ENCODE measurements at regions not wholly inside any gene's neighbourhood (a gene's known extent, or its start where the extent isn't known, plus 50 kb on each side); places are given as distances from the start of the nearest gene placed in this dataset.

DNA sequence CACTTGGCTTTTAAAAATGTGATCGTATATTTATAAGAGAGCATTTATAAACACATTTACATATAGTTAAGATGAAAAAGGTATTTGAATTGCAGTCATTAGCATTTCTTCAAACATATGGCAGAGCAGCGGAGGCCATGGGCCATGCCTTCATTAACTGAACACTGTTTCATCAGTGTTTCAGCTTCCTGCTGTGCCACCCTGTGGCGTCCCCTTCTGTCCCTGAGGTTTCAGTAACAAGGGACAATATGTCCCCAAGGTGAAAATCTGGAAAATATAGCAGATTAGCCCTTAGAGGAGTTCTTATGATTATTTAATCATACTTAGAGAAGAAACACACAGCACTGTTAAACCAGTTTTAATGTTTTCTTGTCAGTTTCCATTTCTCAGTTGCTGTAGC, 577.8 kb downstream of the ETV1 start:
- no peaks in the 10 kb centered on the region for H3K4me1 ChIP-seq (ENCODE audit: control insufficient read depth, insufficient read depth, low read length)
- no peaks in the 10 kb centered on the region for H3K9me3 ChIP-seq (replicated peaks; ENCODE audit: control insufficient read depth, low read depth, low read length)
- no CpG with 5 or more reads among the region's 3 CpGs for WGBS (ENCODE audit: insufficient coverage)
- no peak overlapping the region for H3K27ac ChIP-seq (ENCODE audit: low read length)
- H3K36me3 ChIP-seq (ENCODE audit: control insufficient read depth, insufficient read depth, low read length), result no peaks in the 10 kb centered on the region
- no peak overlapping the region for H3K4me3 ChIP-seq (ENCODE audit: low read length)
- H3K27me3 ChIP-seq (ENCODE audit: control insufficient read depth, insufficient read depth, low read length), result no peaks in the 10 kb centered on the region
- DNase-seq, result no peak

GRCh38 chr7:13414181-13414580, 575.3 kb downstream of the ETV1 start:
- DNase-seq, result no peak
- Histone ChIP-seq H3K4me1 (ENCODE audit: control insufficient read depth, insufficient read depth, low read length) (no peaks in the 10 kb centered on the region), H3K9me3 (replicated peaks; ENCODE audit: control insufficient read depth, low read depth, low read length) (no peaks in the 10 kb centered on the region), H3K27me3 (ENCODE audit: control insufficient read depth, insufficient read depth, low read length) (no peaks in the 10 kb centered on the region), H3K4me3 (ENCODE audit: low read length) (no peak overlapping the region), H3K27ac (ENCODE audit: low read length) (no peak overlapping the region), H3K36me3 (ENCODE audit: control insufficient read depth, insufficient read depth, low read length) (no peaks in the 10 kb centered on the region)

DNA sequence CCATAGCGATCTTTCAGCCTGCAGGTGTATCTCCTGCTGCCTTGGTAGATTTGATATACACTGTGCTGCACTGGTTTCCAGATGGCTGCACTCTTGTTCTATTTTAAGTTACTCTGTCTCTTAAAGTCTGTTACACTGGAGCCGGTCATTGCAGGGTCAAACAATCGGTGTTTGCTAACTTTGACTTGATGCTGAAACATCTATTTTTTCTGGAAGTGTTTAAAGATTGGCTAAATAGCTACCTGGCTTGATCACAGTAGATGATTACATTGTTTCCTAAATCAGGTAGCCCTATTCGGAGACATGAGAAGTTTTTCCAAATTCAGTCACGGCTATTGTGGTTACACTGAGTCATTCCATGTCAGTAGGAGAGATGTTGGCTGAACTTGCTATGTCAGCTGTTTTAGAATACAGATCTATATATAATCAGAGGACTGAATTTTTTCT, 574.8 kb downstream of the ETV1 start:
- H3K9me3 ChIP-seq (replicated peaks; ENCODE audit: control insufficient read depth, low read depth, low read length), result no peaks in the 10 kb centered on the region
- H3K4me3 ChIP-seq (ENCODE audit: low read length), result no peak overlapping the region
- 41% methylated on average over 3 of the region's 5 CpGs for WGBS (ENCODE audit: insufficient coverage)
- H3K27me3 ChIP-seq (ENCODE audit: control insufficient read depth, insufficient read depth, low read length), result no peaks in the 10 kb centered on the region
- H3K4me1 ChIP-seq (ENCODE audit: control insufficient read depth, insufficient read depth, low read length), result no peaks in the 10 kb centered on the region
- H3K36me3 ChIP-seq (ENCODE audit: control insufficient read depth, insufficient read depth, low read length), result no peaks in the 10 kb centered on the region
- DNase-seq, result peak; percentile 51
- H3K27ac ChIP-seq (ENCODE audit: low read length), result no peak overlapping the region

DNA sequence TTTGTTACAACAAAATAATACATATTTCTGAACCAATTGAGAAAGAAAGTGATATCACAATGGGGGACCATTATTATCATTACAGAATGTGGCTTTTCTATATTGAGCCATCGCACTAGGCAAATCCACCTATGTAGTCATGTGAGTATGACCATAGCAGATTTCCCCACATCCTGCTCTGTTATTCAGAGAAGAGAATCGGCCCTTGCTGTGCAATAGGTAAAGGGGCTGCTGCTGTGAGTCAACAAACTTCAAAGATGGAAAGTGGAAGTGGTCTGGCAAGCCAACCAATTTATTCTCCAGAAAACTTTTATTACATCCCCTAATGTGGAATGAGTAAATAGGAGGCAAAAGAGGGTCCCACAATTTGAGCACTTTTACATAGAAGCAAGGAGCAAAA, 573.4 kb downstream of the ETV1 start:
- no CpG with 5 or more reads among the region's 2 CpGs for WGBS (ENCODE audit: insufficient coverage)
- no peak overlapping the region for H3K27ac ChIP-seq (ENCODE audit: low read length)

GRCh38 chr7:13416544-13416943, 572.9 kb downstream of the ETV1 start:
- 100% methylated on average over 1 of the region's 1 CpG for WGBS (ENCODE audit: insufficient coverage)
- Histone ChIP-seq H3K27ac (ENCODE audit: low read length) (no peak overlapping the region), H3K9me3 (replicated peaks; ENCODE audit: control insufficient read depth, low read depth, low read length) (no peaks in the 10 kb centered on the region), H3K4me3 (ENCODE audit: low read length) (no peak overlapping the region), H3K4me1 (ENCODE audit: control insufficient read depth, insufficient read depth, low read length) (no peaks in the 10 kb centered on the region), H3K27me3 (ENCODE audit: control insufficient read depth, insufficient read depth, low read length) (no peaks in the 10 kb centered on the region), H3K36me3 (ENCODE audit: control insufficient read depth, insufficient read depth, low read length) (no peaks in the 10 kb centered on the region)
- no peak for DNase-seq

More for the DNA sequence above, 573.4 kb downstream of the ETV1 start:
- Histone ChIP-seq H3K36me3 (ENCODE audit: control insufficient read depth, insufficient read depth, low read length) (no peaks in the 10 kb centered on the region), H3K27me3 (ENCODE audit: control insufficient read depth, insufficient read depth, low read length) (no peaks in the 10 kb centered on the region), H3K4me1 (ENCODE audit: control insufficient read depth, insufficient read depth, low read length) (no peaks in the 10 kb centered on the region), H3K4me3 (ENCODE audit: low read length) (no peak overlapping the region), H3K9me3 (replicated peaks; ENCODE audit: control insufficient read depth, low read depth, low read length) (no peaks in the 10 kb centered on the region)
- no peak for DNase-seq

GRCh38 chr7:13420726-13421125, 568.7 kb downstream of the ETV1 start:
- peak; percentile 26 for DNase-seq
- no peaks in the 10 kb centered on the region for H3K27me3 ChIP-seq (ENCODE audit: control insufficient read depth, insufficient read depth, low read length)
- H3K9me3 ChIP-seq (replicated peaks; ENCODE audit: control insufficient read depth, low read depth, low read length), result peaks cover 4% of the 10 kb centered on the region
- H3K4me3 ChIP-seq (ENCODE audit: low read length), result no peak overlapping the region
- H3K27ac ChIP-seq (ENCODE audit: low read length), result no peak overlapping the region
- no CpG with 5 or more reads among the region's 2 CpGs for WGBS (ENCODE audit: insufficient coverage)
- H3K36me3 ChIP-seq (ENCODE audit: control insufficient read depth, insufficient read depth, low read length), result no peaks in the 10 kb centered on the region
- H3K4me1 ChIP-seq (ENCODE audit: control insufficient read depth, insufficient read depth, low read length), result no peaks in the 10 kb centered on the region

GRCh38 chr7:13421776-13422175, 567.7 kb downstream of the ETV1 start:
- H3K27ac ChIP-seq (ENCODE audit: low read length), result no peak overlapping the region
- no peaks in the 10 kb centered on the region for H3K4me1 ChIP-seq (ENCODE audit: control insufficient read depth, insufficient read depth, low read length)
- WGBS (ENCODE audit: insufficient coverage), result 89% methylated on average over 4 of the region's 4 CpGs
- peaks cover 4% of the 10 kb centered on the region for H3K9me3 ChIP-seq (replicated peaks; ENCODE audit: control insufficient read depth, low read depth, low read length)
- no peak for DNase-seq
- H3K27me3 ChIP-seq (ENCODE audit: control insufficient read depth, insufficient read depth, low read length), result no peaks in the 10 kb centered on the region
- H3K4me3 ChIP-seq (ENCODE audit: low read length), result no peak overlapping the region
- no peaks in the 10 kb centered on the region for H3K36me3 ChIP-seq (ENCODE audit: control insufficient read depth, insufficient read depth, low read length)

DNA sequence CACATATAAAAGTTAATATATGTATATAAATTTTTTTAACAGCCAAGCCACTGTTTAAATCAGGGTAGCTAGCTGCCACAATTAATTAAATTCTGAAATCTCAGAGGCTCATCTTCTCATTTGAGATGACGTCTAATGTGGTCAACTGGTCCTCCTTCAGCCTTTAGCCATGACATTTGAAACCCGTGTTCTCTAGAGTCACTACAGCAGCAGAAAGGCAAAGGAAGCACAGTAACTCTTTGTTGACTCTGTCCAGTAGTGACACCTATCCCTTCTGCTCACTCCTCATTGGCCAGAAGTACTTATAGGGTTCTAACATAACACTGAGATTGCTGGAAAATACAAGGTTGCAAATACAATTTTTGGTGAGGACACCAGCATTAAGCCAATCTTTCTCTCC, 555.5 kb downstream of the ETV1 start:
- no peaks in the 10 kb centered on the region for H3K4me1 ChIP-seq (ENCODE audit: control insufficient read depth, insufficient read depth, low read length)
- no peaks in the 10 kb centered on the region for H3K9me3 ChIP-seq (replicated peaks; ENCODE audit: control insufficient read depth, low read depth, low read length)
- H3K4me3 ChIP-seq (ENCODE audit: low read length), result no peak overlapping the region
- WGBS (ENCODE audit: insufficient coverage), result 47% methylated on average over 2 of the region's 2 CpGs
- H3K36me3 ChIP-seq (ENCODE audit: control insufficient read depth, insufficient read depth, low read length), result no peaks in the 10 kb centered on the region
- H3K27ac ChIP-seq (ENCODE audit: low read length), result no peak overlapping the region
- no peaks in the 10 kb centered on the region for H3K27me3 ChIP-seq (ENCODE audit: control insufficient read depth, insufficient read depth, low read length)
- DNase-seq, result no peak

DNA sequence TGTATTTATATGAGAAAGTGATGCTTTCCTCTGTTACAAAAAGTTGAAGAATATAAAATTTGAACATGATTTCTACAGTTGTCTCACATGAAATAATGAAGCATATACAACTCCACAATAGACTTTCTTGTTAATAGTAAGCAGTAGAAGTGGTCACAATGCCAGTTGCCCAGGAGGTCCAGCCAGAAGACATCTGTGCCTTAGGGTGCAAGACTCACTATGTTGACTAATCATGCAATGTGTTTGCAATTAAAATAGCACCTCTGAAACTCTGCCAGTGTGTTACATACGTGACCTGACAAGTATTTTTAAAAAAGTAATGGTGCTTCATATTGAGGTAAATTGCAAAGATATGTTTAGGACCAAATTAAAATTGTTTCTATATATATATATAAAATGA, 547.2 kb downstream of the ETV1 start:
- no CpG with 5 or more reads among the region's 1 CpG for WGBS (ENCODE audit: insufficient coverage)
- H3K4me3 ChIP-seq (ENCODE audit: low read length), result no peak overlapping the region
- no peaks in the 10 kb centered on the region for H3K36me3 ChIP-seq (ENCODE audit: control insufficient read depth, insufficient read depth, low read length)
- no peaks in the 10 kb centered on the region for H3K27me3 ChIP-seq (ENCODE audit: control insufficient read depth, insufficient read depth, low read length)
- no peaks in the 10 kb centered on the region for H3K4me1 ChIP-seq (ENCODE audit: control insufficient read depth, insufficient read depth, low read length)
- DNase-seq, result no peak
- H3K9me3 ChIP-seq (replicated peaks; ENCODE audit: control insufficient read depth, low read depth, low read length), result no peaks in the 10 kb centered on the region
- no peak overlapping the region for H3K27ac ChIP-seq (ENCODE audit: low read length)

DNA sequence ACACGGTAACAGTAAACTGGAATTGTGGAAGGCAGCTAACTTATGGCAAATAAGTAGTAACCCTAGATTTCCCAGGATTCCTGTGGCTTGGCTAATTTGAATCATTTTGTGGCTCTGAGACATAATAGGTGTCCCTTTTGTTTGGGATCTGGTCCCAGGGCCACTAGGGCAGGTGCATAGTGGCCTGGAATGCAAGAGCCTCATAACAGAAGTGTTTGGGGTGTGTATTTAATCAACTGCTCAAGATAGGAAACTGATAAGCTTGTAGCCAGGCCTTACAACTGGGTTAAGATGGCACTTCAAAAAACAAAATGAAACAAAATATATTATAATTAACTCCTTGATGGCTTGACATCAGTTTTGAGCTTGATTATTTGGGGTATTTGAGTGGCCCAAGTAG, 541.8 kb downstream of the ETV1 start:
- whole genome bisulfite sequencing (ENCODE audit: insufficient coverage), result 100% methylated on average over 1 of the region's 1 CpG

DNA sequence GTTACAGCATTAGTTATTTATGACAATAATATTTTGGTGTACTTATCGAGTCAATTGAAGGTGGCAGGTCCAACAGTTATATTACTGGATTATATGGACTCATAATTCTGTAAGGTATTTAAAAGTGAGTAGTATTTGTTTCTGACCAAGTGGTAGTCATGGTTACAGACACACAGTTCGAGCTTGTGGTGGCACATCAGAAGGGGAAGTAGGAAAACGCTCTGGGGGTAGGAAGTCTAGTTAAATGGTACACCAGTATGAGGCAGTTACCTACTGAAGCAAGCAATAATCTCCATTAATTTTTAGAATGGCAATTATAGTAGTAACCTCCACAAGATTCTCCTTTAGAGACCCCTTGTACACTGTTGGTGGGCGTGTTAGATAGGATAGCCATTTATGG, 541.2 kb downstream of the ETV1 start:
- H3K4me3 ChIP-seq (ENCODE audit: low read length), result no peak overlapping the region
- WGBS (ENCODE audit: insufficient coverage), result 60% methylated on average over 1 of the region's 4 CpGs
- no peak for DNase-seq
- H3K9me3 ChIP-seq (replicated peaks; ENCODE audit: control insufficient read depth, low read depth, low read length), result no peaks in the 10 kb centered on the region
- no peaks in the 10 kb centered on the region for H3K36me3 ChIP-seq (ENCODE audit: control insufficient read depth, insufficient read depth, low read length)
- no peak overlapping the region for H3K27ac ChIP-seq (ENCODE audit: low read length)
- H3K4me1 ChIP-seq (ENCODE audit: control insufficient read depth, insufficient read depth, low read length), result no peaks in the 10 kb centered on the region
- H3K27me3 ChIP-seq (ENCODE audit: control insufficient read depth, insufficient read depth, low read length), result no peaks in the 10 kb centered on the region

More for the DNA sequence above, 541.8 kb downstream of the ETV1 start:
- H3K9me3 ChIP-seq (replicated peaks; ENCODE audit: control insufficient read depth, low read depth, low read length), result no peaks in the 10 kb centered on the region
- H3K4me1 ChIP-seq (ENCODE audit: control insufficient read depth, insufficient read depth, low read length), result no peaks in the 10 kb centered on the region
- H3K4me3 ChIP-seq (ENCODE audit: low read length), result no peak overlapping the region
- no peaks in the 10 kb centered on the region for H3K36me3 ChIP-seq (ENCODE audit: control insufficient read depth, insufficient read depth, low read length)
- DNase-seq, result no peak
- no peak overlapping the region for H3K27ac ChIP-seq (ENCODE audit: low read length)
- no peaks in the 10 kb centered on the region for H3K27me3 ChIP-seq (ENCODE audit: control insufficient read depth, insufficient read depth, low read length)
